Mesothelial cell of epicardium (in vitro differentiated cells): ENCODE measurements at regions not wholly inside any gene's neighbourhood (a gene's known extent, or its start where the extent isn't known, plus 50 kb on each side); places are given as distances from the start of the nearest gene placed in this dataset.

Source experiments
- DNase-seq, 2 experiments: peaks; one replicate each; pipeline ENCODE4 v3.0.0; 2021; ENCODE audit warnings: low spot score in 2 of 2; ENCODE audit not compliant: unreplicated experiment in 2 of 2
- H3K27ac Mint-ChIP-seq: 2 replicates; pipeline ENCODE4 v1.8.0; 2021; ENCODE audit warnings: mixed read lengths
- H3K27me3 Mint-ChIP-seq: 2 replicates; pipeline ENCODE4 v1.8.0; 2021; ENCODE audit warnings: low read depth, mixed read lengths
- H3K36me3 Mint-ChIP-seq: 2 replicates; pipeline ENCODE4 v1.8.0; 2021; ENCODE audit warnings: mixed read lengths
- H3K4me1 Mint-ChIP-seq: 2 replicates; pipeline ENCODE4 v1.8.0; 2021; ENCODE audit warnings: mixed read lengths
- H3K4me3 Mint-ChIP-seq: 2 replicates; pipeline ENCODE4 v1.8.0; 2021; ENCODE audit warnings: mild to moderate bottlenecking, moderate library complexity, mixed read lengths
- H3K9me3 Mint-ChIP-seq: 2 replicates; pipeline ENCODE4 v1.8.0; 2021; ENCODE audit warnings: mixed read lengths
- TF ChIP-seq, protein P1 (sequence below): fragments of 200-600 bp; sonication (generic); IDR thresholded peaks from one replicate; pipeline ENCODE4 v1.5.0; 2021; ENCODE audit warnings: antibody characterized with exemption; ENCODE audit not compliant: unreplicated experiment

DNA sequence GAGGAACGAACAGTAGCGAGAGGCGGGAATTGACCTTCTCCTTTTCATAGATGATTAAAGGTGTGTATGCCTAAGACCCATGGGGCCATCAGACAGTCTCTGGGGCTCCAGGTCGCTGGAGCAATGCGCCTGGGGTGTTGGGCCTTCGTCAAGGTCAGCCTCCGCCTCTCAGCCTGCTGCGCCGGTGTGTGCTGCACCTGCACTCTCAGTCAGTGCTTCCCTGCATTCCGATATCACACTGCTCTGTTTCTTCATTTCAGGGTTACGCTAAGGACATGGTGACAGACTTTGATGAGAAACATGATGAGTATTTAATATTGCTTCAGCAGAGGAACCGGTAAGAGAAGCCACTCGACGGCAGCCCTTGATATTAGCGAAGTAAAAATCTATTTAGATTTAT is 68.2 kb downstream of the KATNIP start:
- TF ChIP-seq, protein P1, sequence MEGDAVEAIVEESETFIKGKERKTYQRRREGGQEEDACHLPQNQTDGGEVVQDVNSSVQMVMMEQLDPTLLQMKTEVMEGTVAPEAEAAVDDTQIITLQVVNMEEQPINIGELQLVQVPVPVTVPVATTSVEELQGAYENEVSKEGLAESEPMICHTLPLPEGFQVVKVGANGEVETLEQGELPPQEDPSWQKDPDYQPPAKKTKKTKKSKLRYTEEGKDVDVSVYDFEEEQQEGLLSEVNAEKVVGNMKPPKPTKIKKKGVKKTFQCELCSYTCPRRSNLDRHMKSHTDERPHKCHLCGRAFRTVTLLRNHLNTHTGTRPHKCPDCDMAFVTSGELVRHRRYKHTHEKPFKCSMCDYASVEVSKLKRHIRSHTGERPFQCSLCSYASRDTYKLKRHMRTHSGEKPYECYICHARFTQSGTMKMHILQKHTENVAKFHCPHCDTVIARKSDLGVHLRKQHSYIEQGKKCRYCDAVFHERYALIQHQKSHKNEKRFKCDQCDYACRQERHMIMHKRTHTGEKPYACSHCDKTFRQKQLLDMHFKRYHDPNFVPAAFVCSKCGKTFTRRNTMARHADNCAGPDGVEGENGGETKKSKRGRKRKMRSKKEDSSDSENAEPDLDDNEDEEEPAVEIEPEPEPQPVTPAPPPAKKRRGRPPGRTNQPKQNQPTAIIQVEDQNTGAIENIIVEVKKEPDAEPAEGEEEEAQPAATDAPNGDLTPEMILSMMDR = no peak
- DNase-seq = no peak
- Mint-ChIP-seq H3K9me3 (no peaks in the 10 kb centered on the region), H3K4me1 (peaks cover 61% of the 10 kb centered on the region), H3K27ac (peak overlapping the region; percentile 95), H3K4me3 (no peak overlapping the region), H3K27me3 (no peaks in the 10 kb centered on the region), H3K36me3 (peaks cover 3% of the 10 kb centered on the region)

GRCh38 chr16:27618606-27619327 is 68.8 kb downstream of the KATNIP start:
- Mint-ChIP-seq H3K4me1 (peaks cover 55% of the 10 kb centered on the region), H3K27ac (peak overlapping the region; percentile 95), H3K27me3 (no peaks in the 10 kb centered on the region), H3K36me3 (peaks cover 3% of the 10 kb centered on the region), H3K4me3 (peak overlapping the region; percentile 41), H3K9me3 (no peaks in the 10 kb centered on the region)
- TF ChIP-seq, protein P1 = no peak
- no peak for DNase-seq

GRCh38 chr16:27620541-27620940 is 70.6 kb downstream of the KATNIP start:
- Mint-ChIP-seq H3K27ac (peak overlapping the region; percentile 95), H3K9me3 (no peaks in the 10 kb centered on the region), H3K36me3 (peaks cover 3% of the 10 kb centered on the region), H3K4me3 (no peak overlapping the region), H3K27me3 (no peaks in the 10 kb centered on the region), H3K4me1 (peaks cover 63% of the 10 kb centered on the region)
- no peak for DNase-seq
- TF ChIP-seq, protein P1 = no peak

GRCh38 chr16:27624154-27625049 is 74.5 kb downstream of the KATNIP start:
- TF ChIP-seq, protein P1 = no peak
- DNase-seq = no peak
- Mint-ChIP-seq H3K27ac (peak overlapping the region; percentile 62), H3K27me3 (no peaks in the 10 kb centered on the region), H3K9me3 (no peaks in the 10 kb centered on the region), H3K4me1 (peaks cover 71% of the 10 kb centered on the region), H3K4me3 (no peak overlapping the region), H3K36me3 (peaks cover 3% of the 10 kb centered on the region)

DNA sequence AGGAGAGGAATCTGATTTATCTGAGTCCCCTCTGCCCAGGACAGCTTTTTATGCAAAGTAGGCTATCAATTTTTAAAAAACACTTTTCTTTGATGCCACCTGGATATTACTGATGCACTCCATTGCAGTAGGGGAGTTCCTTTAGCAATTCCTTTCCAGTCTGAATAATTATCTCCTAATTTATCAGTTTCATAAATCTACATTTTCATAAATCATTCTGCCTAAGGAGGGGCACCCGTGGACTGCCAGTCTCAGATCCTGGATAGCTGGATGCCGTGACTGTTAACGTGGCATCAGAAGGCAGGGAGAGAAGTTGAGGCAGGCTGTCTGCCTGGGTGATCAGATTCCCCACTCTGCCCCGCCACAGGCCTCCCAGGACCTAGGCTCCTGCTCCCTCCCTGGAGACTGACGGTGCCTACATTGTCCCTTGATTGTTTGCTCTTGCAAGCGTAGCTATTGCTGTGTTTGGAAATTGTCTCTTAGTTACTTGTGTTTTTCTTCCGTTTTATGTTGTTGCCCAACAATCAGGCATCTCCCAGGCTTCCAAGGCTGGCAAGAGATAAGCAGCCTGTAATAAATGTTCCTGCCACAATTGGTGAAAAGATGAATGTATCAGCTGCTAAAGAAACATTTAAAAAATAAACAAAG is 75.2 kb downstream of the KATNIP start:
- peaks cover 5% of the 10 kb centered on the region for H3K36me3 Mint-ChIP-seq
- TF ChIP-seq, protein P1 = no peak
- H3K4me3 Mint-ChIP-seq = no peak overlapping the region
- no peak for DNase-seq
- peaks cover 65% of the 10 kb centered on the region for H3K4me1 Mint-ChIP-seq
- no peaks in the 10 kb centered on the region for H3K9me3 Mint-ChIP-seq
- H3K27ac Mint-ChIP-seq = peak overlapping the region; percentile 62
- H3K27me3 Mint-ChIP-seq = no peaks in the 10 kb centered on the region
